ENCODE measurements at regions not wholly inside any gene's neighbourhood (a gene's known extent, or its start where the extent isn't known, plus 50 kb on each side); places are given as distances from the start of the nearest gene placed in this dataset.

- intact Hi-C loops (cut with micrococcal nuclease), result no loop called here
- POLR2A ChIA-PET, result interaction anchor here (0.6 to 1.5 kb wide), 8 partner anchors 9 to 38 kb away, joined by 3 to 6 read pairs (median 3); no protein-coding TSS in a partner anchor
- TF ChIP-seq CTCF (IDR thresholded peaks at IDR 0.05; ENCODE audit: unreplicated experiment), result no peak
- no peaks in the 10 kb centered on the region for H3K9me3 Mint-ChIP-seq (ENCODE audit: unreplicated experiment)
- no TSS peak for BruUV-seq (replicated peaks)
- H3K4me1 Mint-ChIP-seq (ENCODE audit: insufficient read depth, unreplicated experiment), result peaks cover 10% of the 10 kb centered on the region
- CTCF ChIA-PET, result interaction anchor here (1.0 to 1.7 kb wide), 5 partner anchors 15 to 1112 kb away, joined by 3 to 9 read pairs (median 3); partner anchors contain the start of gene BMP2
- H3K27ac Mint-ChIP-seq (ENCODE audit: low read depth, unreplicated experiment), result no peak overlapping the region
- DNase-seq (ENCODE audit: unreplicated experiment), result no peak
- no peak overlapping the region for H3K4me3 Mint-ChIP-seq (ENCODE audit: unreplicated experiment)
- H3K36me3 Mint-ChIP-seq (ENCODE audit: insufficient read depth, unreplicated experiment), result no peaks in the 10 kb centered on the region
- no peaks in the 10 kb centered on the region for H3K27me3 Mint-ChIP-seq (ENCODE audit: insufficient read depth, unreplicated experiment)
Measured at GRCh38 chr20:6692566-6693173, 74.8 kb upstream of the BMP2 start.

GRCh38 chr20:6691516-6691915, 76.0 kb upstream of the BMP2 start:
- H3K4me3 Mint-ChIP-seq (ENCODE audit: unreplicated experiment), result no peak overlapping the region
- BruUV-seq (replicated peaks), result no TSS peak
- H3K4me1 Mint-ChIP-seq (ENCODE audit: insufficient read depth, unreplicated experiment), result no peaks in the 10 kb centered on the region
- H3K36me3 Mint-ChIP-seq (ENCODE audit: insufficient read depth, unreplicated experiment), result no peaks in the 10 kb centered on the region
- intact Hi-C loops (cut with micrococcal nuclease), result no loop called here
- no peak for TF ChIP-seq CTCF (IDR thresholded peaks at IDR 0.05; ENCODE audit: unreplicated experiment)
- ChIA-PET POLR2A (interaction anchor here (1.1 kb wide), 1 partner anchor 16 kb away, joined by 3 read pairs; no protein-coding TSS in a partner anchor), CTCF (interaction anchor here (0.5 to 1.2 kb wide), 2 partner anchors 67 to 74 kb away, joined by 3 read pairs; no protein-coding TSS in a partner anchor)
- H3K27ac Mint-ChIP-seq (ENCODE audit: low read depth, unreplicated experiment), result no peak overlapping the region
- H3K9me3 Mint-ChIP-seq (ENCODE audit: unreplicated experiment), result no peaks in the 10 kb centered on the region
- no peak for DNase-seq (ENCODE audit: unreplicated experiment)
- H3K27me3 Mint-ChIP-seq (ENCODE audit: insufficient read depth, unreplicated experiment), result no peaks in the 10 kb centered on the region

GRCh38 chr20:6689339-6689973, 78.0 kb upstream of the BMP2 start:
- H3K27me3 Mint-ChIP-seq (ENCODE audit: insufficient read depth, unreplicated experiment), result no peaks in the 10 kb centered on the region
- intact Hi-C loops (cut with micrococcal nuclease), result no loop called here
- no peak for DNase-seq (ENCODE audit: unreplicated experiment)
- TF ChIP-seq CTCF (IDR thresholded peaks at IDR 0.05; ENCODE audit: unreplicated experiment), result no peak
- H3K4me1 Mint-ChIP-seq (ENCODE audit: insufficient read depth, unreplicated experiment), result peaks cover 9% of the 10 kb centered on the region
- no peak overlapping the region for H3K27ac Mint-ChIP-seq (ENCODE audit: low read depth, unreplicated experiment)
- H3K9me3 Mint-ChIP-seq (ENCODE audit: unreplicated experiment), result no peaks in the 10 kb centered on the region
- no peaks in the 10 kb centered on the region for H3K36me3 Mint-ChIP-seq (ENCODE audit: insufficient read depth, unreplicated experiment)
- no TSS peak for BruUV-seq (replicated peaks)
- H3K4me3 Mint-ChIP-seq (ENCODE audit: unreplicated experiment), result no peak overlapping the region
- POLR2A ChIA-PET, result interaction anchor here (1.0 kb wide), 1 partner anchor 35 kb away, joined by 3 read pairs; no protein-coding TSS in a partner anchor
- CTCF ChIA-PET, result interaction anchor here (1.1 kb wide), 2 partner anchors 53 to 425 kb away, joined by 3 to 5 read pairs; no protein-coding TSS in a partner anchor

GRCh38 chr20:6686171-6686570, 81.3 kb upstream of the BMP2 start:
- CTCF ChIA-PET, result interaction anchor here (0.8 to 1.4 kb wide), 2 partner anchors 32 to 425 kb away, joined by 3 to 4 read pairs; no protein-coding TSS in a partner anchor
- H3K27ac Mint-ChIP-seq (ENCODE audit: low read depth, unreplicated experiment), result no peak overlapping the region
- POLR2A ChIA-PET, result interaction anchor here (0.7 to 1.1 kb wide), 2 partner anchors 35 to 123 kb away, joined by 3 read pairs; no protein-coding TSS in a partner anchor

More at GRCh38 chr20:6686171-6686570, 81.3 kb upstream of the BMP2 start:
- no TSS peak for BruUV-seq (replicated peaks)
- DNase-seq (ENCODE audit: unreplicated experiment), result no peak
- Mint-ChIP-seq H3K4me1 (ENCODE audit: insufficient read depth, unreplicated experiment) (peaks cover 14% of the 10 kb centered on the region), H3K9me3 (ENCODE audit: unreplicated experiment) (no peaks in the 10 kb centered on the region), H3K27me3 (ENCODE audit: insufficient read depth, unreplicated experiment) (no peaks in the 10 kb centered on the region), H3K4me3 (ENCODE audit: unreplicated experiment) (no peak overlapping the region), H3K36me3 (ENCODE audit: insufficient read depth, unreplicated experiment) (no peaks in the 10 kb centered on the region)
- TF ChIP-seq CTCF (IDR thresholded peaks at IDR 0.05; ENCODE audit: unreplicated experiment), result no peak
- intact Hi-C loops (cut with micrococcal nuclease), result no loop called here
